Cardiac muscle cell (in vitro differentiated cells and primary cell): ENCODE measurements at regions not wholly inside any gene's neighbourhood (a gene's known extent, or its start where the extent isn't known, plus 50 kb on each side); places are given as distances from the start of the nearest gene placed in this dataset.

Source experiments
- DNase-seq, 2 donors: peaks; one replicate each; pipeline versions ENCODE4 v3.0.0 to v3.0.0-alpha.2; 2010 to 2017; ENCODE audit warnings: low read depth in 1 of 2, low spot score in 1 of 2
- H3K27ac ChIP-seq: fragments of 200-600 bp; sonication (generic); 2 replicates; pipeline ENCODE4 v1.5.1; 2016
- H3K27me3 ChIP-seq: fragments of 200-600 bp; sonication (generic); 2 replicates; pipeline ENCODE4 v1.6.0; 2016; ENCODE audit warnings: control low read depth
- H3K36me3 ChIP-seq: fragments of 200-600 bp; sonication (generic); 2 replicates; pipeline ENCODE4 v1.5.1; 2016; ENCODE audit warnings: control low read depth
- H3K4me1 ChIP-seq: fragments of 200-600 bp; sonication (generic); 2 replicates; pipeline ENCODE4 v1.8.1; 2017; ENCODE audit warnings: low read depth, mild to moderate bottlenecking, mixed run types
- H3K4me3 ChIP-seq: fragments of 200-600 bp; sonication (generic); 2 replicates; pipeline ENCODE4 v1.5.1; 2016; ENCODE audit warnings: mild to moderate bottlenecking
- H3K9me3 ChIP-seq: fragments of 200-600 bp; sonication (generic); 2 replicates; pipeline ENCODE4 v1.5.1; 2017; ENCODE audit warnings: low read depth, mild to moderate bottlenecking, control low read depth
- TF ChIP-seq, protein P1 (sequence below): IDR thresholded peaks from 2 replicates; pipeline ENCODE4 v1.5.1; 2012; ENCODE audit warnings: low read depth, mild to moderate bottlenecking, low read length

DNA sequence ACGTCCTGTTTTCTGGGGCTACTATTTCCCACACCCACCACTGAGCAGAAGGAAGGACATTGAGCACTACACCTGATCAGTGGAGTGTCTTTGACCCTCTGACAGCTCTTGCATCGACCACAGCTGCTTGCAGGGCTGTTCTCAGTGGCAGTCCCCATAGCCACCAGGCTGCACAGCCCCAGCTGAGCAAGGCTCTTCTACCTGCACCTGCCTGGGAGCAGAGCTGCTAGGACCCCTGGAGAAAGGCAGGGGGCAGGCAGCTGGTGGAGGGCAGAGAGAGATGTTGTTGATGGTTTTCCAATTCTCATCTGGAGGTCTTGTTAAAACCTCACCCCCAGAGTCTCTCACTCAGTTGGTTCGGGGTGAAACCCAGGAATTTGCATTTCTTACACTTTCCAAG, 361.8 kb upstream of the ZNF507 start:
- Histone ChIP-seq H3K9me3 (no peaks in the 10 kb centered on the region), H3K27ac (no peak overlapping the region), H3K27me3 (no peaks in the 10 kb centered on the region), H3K4me3 (no peak overlapping the region), H3K36me3 (no peaks in the 10 kb centered on the region), H3K4me1 (no peaks in the 10 kb centered on the region)
- DNase-seq: no peak
- TF ChIP-seq, protein P1, sequence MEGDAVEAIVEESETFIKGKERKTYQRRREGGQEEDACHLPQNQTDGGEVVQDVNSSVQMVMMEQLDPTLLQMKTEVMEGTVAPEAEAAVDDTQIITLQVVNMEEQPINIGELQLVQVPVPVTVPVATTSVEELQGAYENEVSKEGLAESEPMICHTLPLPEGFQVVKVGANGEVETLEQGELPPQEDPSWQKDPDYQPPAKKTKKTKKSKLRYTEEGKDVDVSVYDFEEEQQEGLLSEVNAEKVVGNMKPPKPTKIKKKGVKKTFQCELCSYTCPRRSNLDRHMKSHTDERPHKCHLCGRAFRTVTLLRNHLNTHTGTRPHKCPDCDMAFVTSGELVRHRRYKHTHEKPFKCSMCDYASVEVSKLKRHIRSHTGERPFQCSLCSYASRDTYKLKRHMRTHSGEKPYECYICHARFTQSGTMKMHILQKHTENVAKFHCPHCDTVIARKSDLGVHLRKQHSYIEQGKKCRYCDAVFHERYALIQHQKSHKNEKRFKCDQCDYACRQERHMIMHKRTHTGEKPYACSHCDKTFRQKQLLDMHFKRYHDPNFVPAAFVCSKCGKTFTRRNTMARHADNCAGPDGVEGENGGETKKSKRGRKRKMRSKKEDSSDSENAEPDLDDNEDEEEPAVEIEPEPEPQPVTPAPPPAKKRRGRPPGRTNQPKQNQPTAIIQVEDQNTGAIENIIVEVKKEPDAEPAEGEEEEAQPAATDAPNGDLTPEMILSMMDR: no peak

DNA sequence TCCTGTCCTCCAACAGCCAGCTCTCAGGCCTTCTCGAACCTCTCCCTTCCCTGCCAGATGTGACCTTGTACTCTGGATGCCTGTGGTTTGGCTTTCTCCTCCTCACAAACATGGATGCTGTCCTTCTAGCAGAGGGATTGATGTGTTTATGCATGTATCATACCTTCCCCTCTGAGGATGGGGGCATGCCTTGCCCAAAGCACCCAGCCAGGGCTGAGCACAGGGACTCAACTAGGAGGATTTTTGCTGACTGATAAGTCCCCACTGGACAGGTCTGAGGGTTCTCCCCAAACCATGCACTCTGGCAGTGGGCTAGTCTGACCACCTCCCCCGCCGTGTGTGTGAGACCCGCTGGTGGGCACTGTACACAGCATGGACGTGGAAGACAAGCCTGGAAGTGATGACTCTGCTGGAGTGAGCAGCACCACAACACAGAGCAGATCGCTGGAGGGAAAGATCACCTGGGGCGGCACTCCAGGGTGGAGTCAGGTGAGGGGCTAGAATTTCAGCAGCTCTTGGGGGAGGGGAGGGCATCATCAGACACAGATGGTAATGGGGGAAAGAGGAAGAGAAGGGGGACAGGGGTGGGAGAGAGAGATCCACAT, 360.3 kb upstream of the ZNF507 start:
- Histone ChIP-seq H3K27me3 (no peaks in the 10 kb centered on the region), H3K4me1 (no peaks in the 10 kb centered on the region), H3K4me3 (no peak overlapping the region), H3K27ac (no peak overlapping the region), H3K36me3 (no peaks in the 10 kb centered on the region), H3K9me3 (no peaks in the 10 kb centered on the region)
- DNase-seq: no peak
- TF ChIP-seq, protein P1: no peak

DNA sequence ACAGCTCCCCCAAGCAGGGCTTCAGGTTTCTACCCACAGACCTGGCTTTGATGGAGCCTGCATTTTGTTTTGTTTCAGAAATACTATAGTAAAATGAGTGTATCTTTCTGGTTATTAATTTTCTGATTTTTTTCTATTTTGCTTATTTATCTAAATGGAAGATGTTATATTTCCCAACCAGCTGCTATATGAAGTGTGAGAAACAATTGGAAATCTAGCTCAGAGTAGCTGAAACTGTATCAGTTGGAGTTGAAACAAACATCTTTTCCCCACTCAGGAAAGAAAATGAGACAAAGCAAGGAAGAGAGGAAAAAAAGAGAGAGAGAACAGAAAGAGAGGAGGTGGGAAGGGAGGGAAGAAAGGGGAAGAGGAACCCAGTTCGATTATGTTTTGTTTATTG, 358.5 kb upstream of the ZNF507 start:
- H3K4me1 ChIP-seq: no peaks in the 10 kb centered on the region
- no peak for DNase-seq
- H3K9me3 ChIP-seq: no peaks in the 10 kb centered on the region
- no peaks in the 10 kb centered on the region for H3K27me3 ChIP-seq
- TF ChIP-seq, protein P1: no peak
- no peak overlapping the region for H3K27ac ChIP-seq
- H3K36me3 ChIP-seq: no peaks in the 10 kb centered on the region
- no peak overlapping the region for H3K4me3 ChIP-seq

DNA sequence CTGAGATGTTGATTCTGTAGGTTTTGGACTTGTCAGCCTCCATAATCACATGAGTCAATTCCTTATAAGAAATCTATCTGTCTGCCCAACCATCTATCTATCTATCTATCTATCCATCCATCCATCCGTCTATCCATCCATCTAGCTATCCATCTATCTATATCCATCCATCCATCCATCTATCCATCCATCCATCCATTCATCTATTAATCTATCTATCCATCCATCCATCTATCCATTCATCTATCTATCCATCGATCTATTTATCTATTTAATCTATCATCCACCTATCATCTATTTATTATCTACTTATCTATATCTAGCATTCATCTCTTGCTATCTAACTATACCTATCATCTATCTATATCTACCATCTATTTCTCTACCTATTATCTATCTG, 357.2 kb upstream of the ZNF507 start:
- H3K9me3 ChIP-seq: no peaks in the 10 kb centered on the region
- H3K36me3 ChIP-seq: no peaks in the 10 kb centered on the region
- TF ChIP-seq, protein P1: no peak

DNA sequence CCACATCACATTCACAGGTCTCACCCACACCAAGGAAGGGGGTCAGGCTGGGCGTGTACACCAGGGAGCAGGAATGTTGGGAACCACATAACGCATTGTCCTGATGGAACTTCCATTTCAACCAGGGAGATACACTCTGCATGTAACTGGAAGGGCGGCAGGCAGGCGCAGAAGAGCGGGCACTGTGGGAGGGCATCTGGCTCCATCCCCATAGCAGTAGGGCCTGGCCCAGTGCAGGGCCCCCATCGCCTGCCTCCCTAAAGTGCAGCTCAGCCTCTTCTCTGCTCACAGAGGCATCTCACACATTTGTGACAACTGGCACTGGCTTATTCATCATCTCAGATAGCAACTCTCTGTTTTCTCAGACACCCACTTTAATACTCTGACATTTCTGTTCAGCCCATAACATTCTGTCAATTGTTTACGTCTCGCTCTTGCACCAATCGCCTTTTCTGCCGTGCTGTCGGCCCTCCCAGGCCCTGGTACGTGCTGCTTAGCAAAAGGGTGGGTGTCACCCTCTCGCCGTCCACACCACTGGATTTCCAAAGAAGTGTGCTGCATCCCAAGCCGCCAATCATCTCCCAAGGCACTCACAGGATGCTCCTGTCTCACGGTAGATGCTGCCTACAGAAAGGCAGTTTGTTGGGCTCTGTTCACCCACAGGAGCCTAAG, 353.3 kb upstream of the ZNF507 start:
- H3K36me3 ChIP-seq: no peaks in the 10 kb centered on the region
- no peak overlapping the region for H3K4me3 ChIP-seq
- DNase-seq: no peak
- no peaks in the 10 kb centered on the region for H3K9me3 ChIP-seq
- H3K4me1 ChIP-seq: no peaks in the 10 kb centered on the region
- no peak overlapping the region for H3K27ac ChIP-seq
- no peaks in the 10 kb centered on the region for H3K27me3 ChIP-seq
- TF ChIP-seq, protein P1: no peak

More for the DNA sequence above, 357.2 kb upstream of the ZNF507 start:
- Histone ChIP-seq H3K27me3 (no peaks in the 10 kb centered on the region), H3K4me3 (no peak overlapping the region), H3K4me1 (no peaks in the 10 kb centered on the region), H3K27ac (no peak overlapping the region)
- no peak for DNase-seq
